HG03159 (cell line): ENCODE measurements at regions not wholly inside any gene's neighbourhood (a gene's known extent, or its start where the extent isn't known, plus 50 kb on each side); places are given as distances from the start of the nearest gene placed in this dataset.
"Not testable (repeated sequence)": the region's sequence is repeated elsewhere in the genome, so short reads cannot be mapped to it uniquely, and the experiment has no call there.

Experiments
- ATAC-seq: cut with Tn5 transposase; IDR thresholded peaks from one replicate; pipeline ENCODE4 v1.9.1; 2021; ENCODE audit warnings: mild to moderate bottlenecking, moderate library complexity; ENCODE audit not compliant: unreplicated experiment

GRCh38 chr4:131883181-131883580 lies 1265.9 kb upstream of the PCDH10 start:
- ATAC-seq, result not testable (repeated sequence)

- not testable (repeated sequence) for ATAC-seq
These were observed 1223.4 kb upstream of the PCDH10 start for GRCh38 chr4:131925662-131926061.

- not testable (repeated sequence) for ATAC-seq
These were observed 1181.4 kb upstream of the PCDH10 start for GRCh38 chr4:131967646-131968045.

- ATAC-seq, result no peak
These were observed 1174.4 kb upstream of the PCDH10 start for GRCh38 chr4:131974730-131975129.

- ATAC-seq, result not testable (repeated sequence)
These were observed 1173.6 kb upstream of the PCDH10 start for GRCh38 chr4:131975276-131976132.

- not testable (repeated sequence) for ATAC-seq
These were observed 1172.7 kb upstream of the PCDH10 start for GRCh38 chr4:131976133-131977002.

- no peak for ATAC-seq
These were observed 1171.0 kb upstream of the PCDH10 start for GRCh38 chr4:131978120-131978519.

- ATAC-seq, result no peak
These were observed 1159.5 kb upstream of the PCDH10 start for GRCh38 chr4:131989576-131989975.

GRCh38 chr4:132001542-132001941 lies 1147.6 kb upstream of the PCDH10 start:
- ATAC-seq, result no peak

GRCh38 chr4:132003593-132003992 lies 1145.5 kb upstream of the PCDH10 start:
- no peak for ATAC-seq

GRCh38 chr4:132015321-132015720 lies 1133.8 kb upstream of the PCDH10 start:
- ATAC-seq, result no peak

- ATAC-seq, result no peak
These were observed 1132.3 kb upstream of the PCDH10 start for GRCh38 chr4:132016703-132017350.

GRCh38 chr4:132026166-132026565 lies 1122.9 kb upstream of the PCDH10 start:
- no peak for ATAC-seq

- ATAC-seq, result no peak
These were observed 1122.3 kb upstream of the PCDH10 start for GRCh38 chr4:132026816-132027215.

GRCh38 chr4:132056496-132056895 lies 1092.6 kb upstream of the PCDH10 start:
- ATAC-seq, result no peak

GRCh38 chr4:132059227-132059626 lies 1089.9 kb upstream of the PCDH10 start:
- ATAC-seq, result no peak

GRCh38 chr4:132062611-132063239 lies 1086.4 kb upstream of the PCDH10 start:
- no peak for ATAC-seq

- ATAC-seq, result no peak
These were observed 1085.3 kb upstream of the PCDH10 start for GRCh38 chr4:132063829-132064228.

- no peak for ATAC-seq
These were observed 1083.1 kb upstream of the PCDH10 start for GRCh38 chr4:132065940-132066495.

- no peak for ATAC-seq
These were observed 1077.3 kb upstream of the PCDH10 start for GRCh38 chr4:132071815-132072214.
